ENCODE measurements at regions not wholly inside any gene's neighbourhood (a gene's known extent, or its start where the extent isn't known, plus 50 kb on each side); places are given as distances from the start of the nearest gene placed in this dataset.

GRCh38 chr3:106104078-106104477, 235.3 kb upstream of the CBLB start:
- TF ChIP-seq CTCF (IDR thresholded peaks at IDR 0.05; ENCODE audit: low read depth, low read length) (no peak), EZH2phosphoT487 (IDR thresholded peaks at IDR 0.05; ENCODE audit: low read depth) (no peak)
